ENCODE measurements at regions not wholly inside any gene's neighbourhood (a gene's known extent, or its start where the extent isn't known, plus 50 kb on each side); places are given as distances from the start of the nearest gene placed in this dataset.

- Mint-ChIP-seq H3K9me3 (peaks cover 23% of the 10 kb centered on the region), H3K4me1 (0 out of 2 replicates have a peak, but pooled peaks cover 5% of the 10 kb centered on the region), H3K27ac (no peak overlapping the region), H3K36me3 (peaks cover 11% of the 10 kb centered on the region), H3K4me3 (no peak overlapping the region), H3K27me3 (ENCODE audit: low read depth) (no peaks in the 10 kb centered on the region)
- no peak for ATAC-seq
- POLR2A ChIA-PET, result no interaction called here
- CTCF ChIA-PET, result no interaction called here
- no peak for TF ChIP-seq AR (CRISPR knock-in tag; IDR thresholded peaks at IDR 0.05)
- no peak for TF ChIP-seq ZNF396 (CRISPR knock-in tag; IDR thresholded peaks at IDR 0.05; ENCODE audit: borderline replicate concordance)
- TF ChIP-seq NR2C2 (CRISPR knock-in tag; IDR thresholded peaks at IDR 0.05), result no peak
- TF ChIP-seq SOX15 (CRISPR knock-in tag; IDR thresholded peaks at IDR 0.05), result no peak
- no peak for TF ChIP-seq RELA (CRISPR knock-in tag; IDR thresholded peaks at IDR 0.05; ENCODE audit: borderline replicate concordance)
- TF ChIP-seq KAT7 (CRISPR knock-in tag; IDR thresholded peaks at IDR 0.05; ENCODE audit: borderline replicate concordance), result no peak
- TF ChIP-seq, protein P1, sequence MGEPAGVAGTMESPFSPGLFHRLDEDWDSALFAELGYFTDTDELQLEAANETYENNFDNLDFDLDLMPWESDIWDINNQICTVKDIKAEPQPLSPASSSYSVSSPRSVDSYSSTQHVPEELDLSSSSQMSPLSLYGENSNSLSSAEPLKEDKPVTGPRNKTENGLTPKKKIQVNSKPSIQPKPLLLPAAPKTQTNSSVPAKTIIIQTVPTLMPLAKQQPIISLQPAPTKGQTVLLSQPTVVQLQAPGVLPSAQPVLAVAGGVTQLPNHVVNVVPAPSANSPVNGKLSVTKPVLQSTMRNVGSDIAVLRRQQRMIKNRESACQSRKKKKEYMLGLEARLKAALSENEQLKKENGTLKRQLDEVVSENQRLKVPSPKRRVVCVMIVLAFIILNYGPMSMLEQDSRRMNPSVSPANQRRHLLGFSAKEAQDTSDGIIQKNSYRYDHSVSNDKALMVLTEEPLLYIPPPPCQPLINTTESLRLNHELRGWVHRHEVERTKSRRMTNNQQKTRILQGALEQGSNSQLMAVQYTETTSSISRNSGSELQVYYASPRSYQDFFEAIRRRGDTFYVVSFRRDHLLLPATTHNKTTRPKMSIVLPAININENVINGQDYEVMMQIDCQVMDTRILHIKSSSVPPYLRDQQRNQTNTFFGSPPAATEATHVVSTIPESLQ (CRISPR knock-in tag; IDR thresholded peaks at IDR 0.05), result no peak
- no peak for TF ChIP-seq RORB (CRISPR knock-in tag; IDR thresholded peaks at IDR 0.05)
- TF ChIP-seq OVOL2 (CRISPR knock-in tag; IDR thresholded peaks at IDR 0.05; ENCODE audit: borderline replicate concordance), result no peak
- no peak for TF ChIP-seq CDX4 (CRISPR knock-in tag; IDR thresholded peaks at IDR 0.05; ENCODE audit: borderline replicate concordance)
- no peak for TF ChIP-seq NFYB (CRISPR knock-in tag; conservative IDR thresholded peaks at IDR 0.05; ENCODE audit: low read depth)
- TF ChIP-seq, protein P2, sequence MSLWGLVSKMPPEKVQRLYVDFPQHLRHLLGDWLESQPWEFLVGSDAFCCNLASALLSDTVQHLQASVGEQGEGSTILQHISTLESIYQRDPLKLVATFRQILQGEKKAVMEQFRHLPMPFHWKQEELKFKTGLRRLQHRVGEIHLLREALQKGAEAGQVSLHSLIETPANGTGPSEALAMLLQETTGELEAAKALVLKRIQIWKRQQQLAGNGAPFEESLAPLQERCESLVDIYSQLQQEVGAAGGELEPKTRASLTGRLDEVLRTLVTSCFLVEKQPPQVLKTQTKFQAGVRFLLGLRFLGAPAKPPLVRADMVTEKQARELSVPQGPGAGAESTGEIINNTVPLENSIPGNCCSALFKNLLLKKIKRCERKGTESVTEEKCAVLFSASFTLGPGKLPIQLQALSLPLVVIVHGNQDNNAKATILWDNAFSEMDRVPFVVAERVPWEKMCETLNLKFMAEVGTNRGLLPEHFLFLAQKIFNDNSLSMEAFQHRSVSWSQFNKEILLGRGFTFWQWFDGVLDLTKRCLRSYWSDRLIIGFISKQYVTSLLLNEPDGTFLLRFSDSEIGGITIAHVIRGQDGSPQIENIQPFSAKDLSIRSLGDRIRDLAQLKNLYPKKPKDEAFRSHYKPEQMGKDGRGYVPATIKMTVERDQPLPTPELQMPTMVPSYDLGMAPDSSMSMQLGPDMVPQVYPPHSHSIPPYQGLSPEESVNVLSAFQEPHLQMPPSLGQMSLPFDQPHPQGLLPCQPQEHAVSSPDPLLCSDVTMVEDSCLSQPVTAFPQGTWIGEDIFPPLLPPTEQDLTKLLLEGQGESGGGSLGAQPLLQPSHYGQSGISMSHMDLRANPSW (CRISPR knock-in tag; conservative IDR thresholded peaks at IDR 0.05; ENCODE audit: low read depth), result no peak
- TF ChIP-seq ZNF317 (CRISPR knock-in tag; IDR thresholded peaks at IDR 0.05; ENCODE audit: borderline replicate concordance, low read depth), result no peak
- no peak for DNase-seq (ENCODE audit: low spot score)
Observed at GRCh38 chr2:220127311-220127710, 499.9 kb downstream of the SLC4A3 start.

GRCh38 chr2:220127876-220128275 lies 500.4 kb downstream of the SLC4A3 start:
- POLR2A ChIA-PET, result no interaction called here
- no peak overlapping the region for H3K27ac Mint-ChIP-seq
- ATAC-seq, result no peak

More at GRCh38 chr2:220127876-220128275, 500.4 kb downstream of the SLC4A3 start:
- Mint-ChIP-seq H3K4me1 (0 out of 2 replicates have a peak, but pooled peaks cover 5% of the 10 kb centered on the region), H3K36me3 (peaks cover 11% of the 10 kb centered on the region), H3K4me3 (no peak overlapping the region), H3K27me3 (ENCODE audit: low read depth) (no peaks in the 10 kb centered on the region), H3K9me3 (peaks cover 24% of the 10 kb centered on the region)
- DNase-seq (ENCODE audit: low spot score), result no peak
- CTCF ChIA-PET, result no interaction called here
- no peak for TF ChIP-seq MAX (CRISPR knock-in tag; IDR thresholded peaks at IDR 0.05)
- no peak for TF ChIP-seq ZMAT4 (CRISPR knock-in tag; IDR thresholded peaks at IDR 0.05)

All from WTC11 (cell line).